ENCODE measurements at regions not wholly inside any gene's neighbourhood (a gene's known extent, or its start where the extent isn't known, plus 50 kb on each side); places are given as distances from the start of the nearest gene placed in this dataset.

DNA sequence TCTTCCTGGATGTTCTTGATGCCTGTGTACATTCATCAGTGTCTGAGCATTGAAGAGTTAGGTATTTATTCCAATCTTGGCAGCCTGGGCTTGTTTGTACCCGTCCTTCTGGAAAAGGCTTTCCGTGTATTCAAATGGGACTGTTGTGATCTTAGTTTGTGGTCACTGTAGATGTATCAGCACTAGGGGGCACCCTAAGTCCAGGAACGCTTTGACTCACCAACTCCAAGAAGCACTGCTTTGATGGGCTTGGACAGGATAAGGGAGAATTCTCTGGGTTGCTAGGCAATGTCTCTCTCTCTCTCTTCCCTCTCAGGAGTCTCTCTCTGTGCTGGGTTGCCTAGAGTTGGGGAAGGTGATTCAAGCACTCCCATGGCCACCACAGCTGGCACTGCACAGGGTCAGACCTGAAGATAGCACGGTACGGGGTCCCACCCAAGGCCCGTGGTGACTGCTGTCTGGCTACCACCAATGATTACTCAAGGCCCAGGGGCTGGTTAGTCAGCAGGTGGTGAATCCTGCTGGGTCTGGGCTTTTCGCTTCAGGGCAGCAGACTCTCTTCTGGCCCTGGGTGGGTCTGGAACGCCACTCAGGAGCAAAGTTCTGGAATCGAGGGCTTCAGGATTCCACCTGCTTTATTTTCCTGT is 211.1 kb upstream of the RGS6 start:
- TF ChIP-seq CTCF (IDR thresholded peaks at IDR 0.05; ENCODE audit: unreplicated experiment in 3 of 3): no peak
- H3K4me1 Mint-ChIP-seq: peaks cover 12% of the 10 kb centered on the region
- H3K27ac Mint-ChIP-seq: no peak overlapping the region
- H3K9me3 Mint-ChIP-seq: peaks cover 5% of the 10 kb centered on the region
- H3K27me3 Mint-ChIP-seq (ENCODE audit: low read depth): peaks cover 5% of the 10 kb centered on the region
- H3K36me3 Mint-ChIP-seq (ENCODE audit: low read depth): peaks cover 61% of the 10 kb centered on the region
- H3K4me3 Mint-ChIP-seq: no peak overlapping the region

- peaks cover 5% of the 10 kb centered on the region for H3K27me3 Mint-ChIP-seq (ENCODE audit: low read depth)
- H3K4me3 Mint-ChIP-seq: no peak overlapping the region
- peaks cover 65% of the 10 kb centered on the region for H3K36me3 Mint-ChIP-seq (ENCODE audit: low read depth)
- no peak overlapping the region for H3K27ac Mint-ChIP-seq
- TF ChIP-seq CTCF (IDR thresholded peaks at IDR 0.05; ENCODE audit: unreplicated experiment in 3 of 3): no peak
- peaks cover 5% of the 10 kb centered on the region for H3K9me3 Mint-ChIP-seq
- H3K4me1 Mint-ChIP-seq: peaks cover 18% of the 10 kb centered on the region
These were observed 210.4 kb upstream of the RGS6 start for GRCh38 chr14:71721791-71722190.

- no peak overlapping the region for H3K4me3 Mint-ChIP-seq
- no peak for TF ChIP-seq CTCF (IDR thresholded peaks at IDR 0.05; ENCODE audit: unreplicated experiment in 3 of 3)
- H3K27me3 Mint-ChIP-seq (ENCODE audit: low read depth): no peaks in the 10 kb centered on the region
- H3K9me3 Mint-ChIP-seq: peaks cover 5% of the 10 kb centered on the region
- H3K36me3 Mint-ChIP-seq (ENCODE audit: low read depth): peaks cover 64% of the 10 kb centered on the region
- peaks cover 21% of the 10 kb centered on the region for H3K4me1 Mint-ChIP-seq
- no peak overlapping the region for H3K27ac Mint-ChIP-seq
These were observed 209.3 kb upstream of the RGS6 start for GRCh38 chr14:71722885-71723284.

- peak overlapping the region; percentile 66 to 89 (median 68) for H3K27ac Mint-ChIP-seq
- peaks cover under 1% of the 10 kb centered on the region for H3K9me3 Mint-ChIP-seq
- H3K36me3 Mint-ChIP-seq (ENCODE audit: low read depth): peaks cover 69% of the 10 kb centered on the region
- H3K4me3 Mint-ChIP-seq: no peak overlapping the region
- no peak for TF ChIP-seq CTCF (IDR thresholded peaks at IDR 0.05; ENCODE audit: unreplicated experiment in 3 of 3)
- peaks cover 26% of the 10 kb centered on the region for H3K4me1 Mint-ChIP-seq
- H3K27me3 Mint-ChIP-seq (ENCODE audit: low read depth): no peaks in the 10 kb centered on the region
These were observed 206.2 kb upstream of the RGS6 start for GRCh38 chr14:71725922-71726579.

GRCh38 chr14:71726580-71727021 is 205.6 kb upstream of the RGS6 start:
- H3K36me3 Mint-ChIP-seq (ENCODE audit: low read depth): peaks cover 72% of the 10 kb centered on the region
- peaks cover 26% of the 10 kb centered on the region for H3K4me1 Mint-ChIP-seq
- H3K27ac Mint-ChIP-seq: peak overlapping the region; percentile 66 to 89 (median 68)
- TF ChIP-seq CTCF (IDR thresholded peaks at IDR 0.05; ENCODE audit: unreplicated experiment in 3 of 3): no peak
- no peaks in the 10 kb centered on the region for H3K27me3 Mint-ChIP-seq (ENCODE audit: low read depth)
- no peaks in the 10 kb centered on the region for H3K9me3 Mint-ChIP-seq
- no peak overlapping the region for H3K4me3 Mint-ChIP-seq

DNA sequence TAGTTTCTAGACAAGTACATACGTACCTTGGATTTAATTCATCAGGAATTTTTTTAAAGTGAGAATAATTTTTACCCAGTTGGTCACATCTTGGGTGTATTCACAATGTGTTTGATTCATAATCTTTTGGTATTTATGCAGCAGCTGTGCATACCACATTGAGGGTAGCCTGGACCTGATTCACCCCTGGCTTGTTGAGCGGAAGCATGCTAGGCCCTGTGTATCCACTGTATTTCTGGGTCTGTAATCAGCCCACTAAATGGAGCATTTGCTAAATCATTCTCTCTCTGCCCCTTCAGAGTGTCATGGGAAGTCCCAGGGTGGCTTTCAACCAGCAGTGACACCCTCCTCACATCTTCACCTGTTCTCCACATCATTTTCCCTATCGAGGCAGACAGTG is 203.8 kb upstream of the RGS6 start:
- H3K9me3 Mint-ChIP-seq: no peaks in the 10 kb centered on the region
- H3K27me3 Mint-ChIP-seq (ENCODE audit: low read depth): peaks cover 4% of the 10 kb centered on the region
- peaks cover 26% of the 10 kb centered on the region for H3K4me1 Mint-ChIP-seq
- TF ChIP-seq CTCF (IDR thresholded peaks at IDR 0.05; ENCODE audit: unreplicated experiment in 3 of 3): no peak
- no peak overlapping the region for H3K4me3 Mint-ChIP-seq
- H3K36me3 Mint-ChIP-seq (ENCODE audit: low read depth): peaks cover 73% of the 10 kb centered on the region
- H3K27ac Mint-ChIP-seq: no peak overlapping the region
